Stimulated activated CD8-positive, alpha-beta memory T cell treated with anti-CD3 and anti-CD28 coated beads, Interleukin-4, amount 100 ng/mL, for 4 hours (primary cell): ENCODE measurements at regions not wholly inside any gene's neighbourhood (a gene's known extent, or its start where the extent isn't known, plus 50 kb on each side); places are given as distances from the start of the nearest gene placed in this dataset.
"Not testable (repeated sequence)": the region's sequence is repeated elsewhere in the genome, so short reads cannot be mapped to it uniquely, and the experiment has no call there.

Experiments used
- DNase-seq, 2 donors: peaks; one replicate each; pipeline ENCODE4 v3.0.0-alpha.2; 2020; ENCODE audit warnings: low read depth in 2 of 2, low spot score in 1 of 2

DNA sequence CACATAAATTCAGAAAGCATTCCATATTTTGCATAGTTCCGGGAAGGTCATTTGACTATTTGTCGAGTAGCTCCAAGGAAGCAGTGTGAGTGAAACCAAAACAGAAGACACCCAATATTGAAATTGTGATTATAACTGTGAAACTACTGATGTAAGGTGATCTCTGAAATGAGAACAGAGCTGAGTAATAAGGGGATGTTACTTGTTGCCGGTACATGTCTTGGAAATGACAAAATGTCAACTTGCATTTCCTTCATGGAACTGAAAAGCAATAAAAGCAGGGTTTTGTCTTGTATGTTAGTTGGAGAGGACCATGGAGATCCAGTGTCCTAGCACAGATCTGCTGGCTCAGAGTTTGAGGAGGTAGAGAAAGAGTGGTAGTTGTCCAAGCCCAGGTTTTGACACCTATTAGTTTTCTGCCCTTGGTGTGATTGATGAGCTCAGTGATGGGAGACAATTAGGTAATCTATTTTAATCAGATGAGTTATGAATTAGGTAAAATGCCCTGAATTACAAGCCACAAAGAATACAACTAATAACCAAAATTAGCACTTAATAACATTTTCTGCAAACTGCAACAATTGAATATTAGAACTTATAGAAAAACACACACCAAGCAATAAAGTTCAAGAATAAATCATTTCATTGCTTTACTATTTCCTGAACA is 58.7 kb upstream of the ZNF519 start:
- not testable (repeated sequence) for DNase-seq

GRCh38 chr18:14189858-14190257 is 57.6 kb upstream of the ZNF519 start:
- DNase-seq, result no peak

GRCh38 chr18:14188751-14189406 is 56.6 kb upstream of the ZNF519 start:
- not testable (repeated sequence) for DNase-seq
